ENCODE measurements at regions not wholly inside any gene's neighbourhood (a gene's known extent, or its start where the extent isn't known, plus 50 kb on each side); places are given as distances from the start of the nearest gene placed in this dataset.

DNA sequence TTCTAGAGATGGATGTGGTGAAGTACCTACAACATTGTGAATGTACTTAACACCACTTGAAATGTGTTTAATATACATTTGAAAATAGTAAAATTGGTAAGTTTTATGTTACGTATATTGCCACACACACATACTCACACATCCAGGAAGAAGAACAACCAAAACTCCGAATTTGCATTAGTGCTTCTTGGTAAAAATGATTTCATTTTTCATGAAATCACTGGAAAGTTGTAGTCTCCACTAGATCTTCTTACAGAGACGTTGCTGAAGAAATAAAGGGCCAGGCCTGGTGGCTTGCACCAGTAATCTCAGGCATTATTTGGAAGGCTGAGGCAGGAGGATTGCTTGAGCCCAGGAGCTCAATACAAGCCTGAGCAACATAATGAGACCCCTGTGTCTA lies 118.6 kb upstream of the ZNF608 start:
- TF ChIP-seq POLR2A (IDR thresholded peaks at IDR 0.05), result no peak
- TF ChIP-seq, protein P1, sequence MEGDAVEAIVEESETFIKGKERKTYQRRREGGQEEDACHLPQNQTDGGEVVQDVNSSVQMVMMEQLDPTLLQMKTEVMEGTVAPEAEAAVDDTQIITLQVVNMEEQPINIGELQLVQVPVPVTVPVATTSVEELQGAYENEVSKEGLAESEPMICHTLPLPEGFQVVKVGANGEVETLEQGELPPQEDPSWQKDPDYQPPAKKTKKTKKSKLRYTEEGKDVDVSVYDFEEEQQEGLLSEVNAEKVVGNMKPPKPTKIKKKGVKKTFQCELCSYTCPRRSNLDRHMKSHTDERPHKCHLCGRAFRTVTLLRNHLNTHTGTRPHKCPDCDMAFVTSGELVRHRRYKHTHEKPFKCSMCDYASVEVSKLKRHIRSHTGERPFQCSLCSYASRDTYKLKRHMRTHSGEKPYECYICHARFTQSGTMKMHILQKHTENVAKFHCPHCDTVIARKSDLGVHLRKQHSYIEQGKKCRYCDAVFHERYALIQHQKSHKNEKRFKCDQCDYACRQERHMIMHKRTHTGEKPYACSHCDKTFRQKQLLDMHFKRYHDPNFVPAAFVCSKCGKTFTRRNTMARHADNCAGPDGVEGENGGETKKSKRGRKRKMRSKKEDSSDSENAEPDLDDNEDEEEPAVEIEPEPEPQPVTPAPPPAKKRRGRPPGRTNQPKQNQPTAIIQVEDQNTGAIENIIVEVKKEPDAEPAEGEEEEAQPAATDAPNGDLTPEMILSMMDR (IDR thresholded peaks at IDR 0.05), result no peak

DNA sequence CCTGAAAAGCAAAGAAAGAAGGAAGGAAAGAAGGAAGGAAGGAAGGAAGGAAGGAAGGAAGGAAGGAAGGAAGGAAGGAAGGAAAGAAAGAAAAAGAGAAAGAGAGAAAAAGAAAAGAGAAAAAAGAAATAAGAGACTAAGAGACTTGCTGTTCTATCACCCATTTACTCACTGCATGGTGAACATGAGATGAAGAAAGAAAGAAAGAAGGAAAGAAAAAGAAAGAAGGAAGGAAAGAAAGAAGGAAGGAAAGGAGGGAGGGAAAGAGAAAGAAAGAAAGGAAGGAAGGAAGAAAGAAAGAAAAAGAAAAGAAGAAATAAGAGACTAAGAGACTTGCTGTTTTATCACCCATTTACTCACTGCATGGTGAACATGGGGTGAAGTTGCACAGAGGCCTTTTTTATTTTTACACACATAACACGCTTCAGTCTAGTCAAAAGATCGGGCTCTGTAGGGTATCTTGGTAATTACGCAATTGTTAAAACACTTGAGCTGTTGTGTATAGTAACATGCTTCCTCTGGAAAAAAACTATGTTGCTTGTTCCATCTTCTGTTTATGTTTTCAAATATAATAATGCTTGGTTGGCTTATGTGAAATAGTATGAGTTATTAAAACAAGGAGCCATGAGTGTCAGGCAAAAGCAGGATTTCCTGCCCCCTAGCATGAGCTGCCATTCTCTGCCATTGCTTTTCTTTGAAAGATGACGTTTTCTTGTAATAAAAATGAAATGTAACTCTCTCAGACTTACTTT lies 119.3 kb upstream of the ZNF608 start:
- no peak for DNase-seq
- no peak overlapping the region for H3K4me3 ChIP-seq
- H3K4me1 ChIP-seq (replicated peaks in 1 of 2), result peaks cover 24 to 50% of the 10 kb centered on the region in 2 donors
- H3K27ac ChIP-seq, result peak overlapping the region in 1 of 5 donors; percentile 27
- no peaks in the 10 kb centered on the region for H3K27me3 ChIP-seq
- H3K36me3 ChIP-seq (replicated peaks in 1 of 2), result no peaks in the 10 kb centered on the region
- no peaks in the 10 kb centered on the region for H3K9me3 ChIP-seq (replicated peaks in 1 of 3)
- TF ChIP-seq, protein P1 (IDR thresholded peaks at IDR 0.05), result no peak
- no peak for TF ChIP-seq POLR2A (IDR thresholded peaks at IDR 0.05)
- WGBS, 4 donors, result 59 to 77% (median 68%) methylated on average over 4 of the region's 4 CpGs
- intact Hi-C loops (cut with DNase I), result no loop called here

More for the DNA sequence above, 118.6 kb upstream of the ZNF608 start:
- H3K4me1 ChIP-seq (replicated peaks in 1 of 2), result peaks cover 18 to 43% of the 10 kb centered on the region in 2 donors
- no peaks in the 10 kb centered on the region for H3K36me3 ChIP-seq (replicated peaks in 1 of 2)
- H3K9me3 ChIP-seq (replicated peaks in 1 of 3), result no peaks in the 10 kb centered on the region
- no peak overlapping the region for H3K4me3 ChIP-seq
- H3K27me3 ChIP-seq, result no peaks in the 10 kb centered on the region
- no peak for DNase-seq
- 92 to 98% (median 93%) methylated on average over 3 of the region's 3 CpGs for WGBS, 4 donors
- H3K27ac ChIP-seq, result no peak overlapping the region
- intact Hi-C loops (cut with DNase I), result no loop called here

DNA sequence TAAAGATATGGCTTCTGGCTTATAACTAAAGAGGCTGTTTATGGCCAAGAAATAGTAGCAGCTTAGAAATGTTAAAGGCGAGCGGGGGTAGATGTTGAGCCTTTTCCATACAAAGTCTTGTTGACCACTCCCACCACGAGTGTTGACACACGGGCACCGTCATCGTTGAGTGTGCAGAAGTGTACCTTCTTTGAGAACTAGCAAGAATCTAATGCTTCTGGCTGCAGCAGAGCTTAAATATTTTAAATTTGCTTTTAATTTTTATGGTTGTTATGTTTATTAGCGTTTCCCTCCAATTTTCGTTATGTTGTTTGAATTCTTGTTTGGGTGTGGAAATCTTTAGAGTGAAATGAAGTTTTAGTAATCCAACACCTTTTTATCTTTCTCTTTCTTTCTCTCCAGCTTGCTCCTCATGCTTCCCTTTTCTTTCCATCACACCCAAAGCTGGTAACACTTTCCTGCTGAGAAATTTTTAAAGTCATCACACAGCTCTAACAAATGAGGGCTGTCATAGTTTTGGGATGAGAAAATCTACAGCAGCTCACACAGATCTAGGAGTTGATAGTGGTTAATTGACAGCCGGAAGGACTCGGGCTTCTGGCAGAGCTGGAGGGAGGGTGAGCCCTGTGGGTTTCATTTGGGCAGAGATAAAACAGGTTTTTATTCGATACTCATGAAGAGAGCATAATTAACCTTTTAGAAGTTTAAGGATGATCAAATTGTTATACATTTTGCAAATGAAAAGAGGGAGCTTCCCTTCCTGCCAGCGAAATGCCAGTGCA lies 120.1 kb upstream of the ZNF608 start:
- no peak for DNase-seq
- Histone ChIP-seq H3K9me3 (replicated peaks in 1 of 3) (no peaks in the 10 kb centered on the region), H3K36me3 (replicated peaks in 1 of 2) (no peaks in the 10 kb centered on the region), H3K4me3 (no peak overlapping the region), H3K27ac (peak overlapping the region in 2 of 5 donors; percentile 27 to 31), H3K4me1 (replicated peaks in 1 of 2) (peaks cover 24 to 57% of the 10 kb centered on the region in 2 donors), H3K27me3 (no peaks in the 10 kb centered on the region)
- intact Hi-C loops (cut with DNase I), result no loop called here
- TF ChIP-seq POLR2A (IDR thresholded peaks at IDR 0.05), result no peak
- TF ChIP-seq, protein P1 (IDR thresholded peaks at IDR 0.05), result no peak
- 52 to 56% (median 56%) methylated on average over 12 of the region's 12 CpGs for WGBS, 4 donors

DNA sequence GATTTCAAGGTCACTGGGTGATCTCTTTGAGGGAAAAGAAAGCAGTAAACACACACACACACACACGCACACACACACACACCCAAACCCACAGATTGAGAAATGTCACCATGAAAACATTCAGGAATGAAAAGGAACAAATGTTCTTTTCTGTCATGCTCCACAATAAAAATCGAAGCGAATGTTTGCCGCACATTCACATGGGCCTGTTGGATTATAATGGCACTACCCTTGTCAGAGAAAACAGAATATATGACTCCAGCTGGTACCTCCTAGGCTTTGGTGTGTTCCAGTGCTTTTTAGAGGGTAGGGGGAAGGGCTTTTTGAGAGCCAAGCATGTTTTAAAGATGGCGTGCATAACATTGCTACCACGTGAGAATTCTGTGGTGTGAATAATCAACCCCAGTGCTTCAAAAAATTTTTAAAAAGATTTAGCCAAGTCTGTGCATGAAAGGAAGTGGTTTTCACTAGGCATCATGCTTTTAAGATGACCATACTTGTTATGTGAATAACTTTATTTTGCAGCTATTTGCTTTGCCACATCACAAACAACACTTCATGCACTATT lies 120.8 kb upstream of the ZNF608 start:
- 65 to 76% (median 70%) methylated on average over 6 of the region's 6 CpGs for WGBS, 4 donors
- intact Hi-C loops (cut with DNase I), result no loop called here
- Histone ChIP-seq H3K9me3 (replicated peaks in 1 of 3) (no peaks in the 10 kb centered on the region), H3K27me3 (no peaks in the 10 kb centered on the region), H3K4me3 (no peak overlapping the region), H3K36me3 (replicated peaks in 1 of 2) (no peaks in the 10 kb centered on the region), H3K27ac (peak overlapping the region in 1 of 5 donors; percentile 31), H3K4me1 (replicated peaks in 1 of 2) (peaks cover 24 to 62% of the 10 kb centered on the region in 2 donors)
- peak in 4 of 7 donors; percentile 22 to 33 (median 24) for DNase-seq
- TF ChIP-seq POLR2A (IDR thresholded peaks at IDR 0.05), result no peak
- TF ChIP-seq, protein P1 (IDR thresholded peaks at IDR 0.05), result no peak
